HG02840 (cell line): ENCODE measurements at regions not wholly inside any gene's neighbourhood (a gene's known extent, or its start where the extent isn't known, plus 50 kb on each side); places are given as distances from the start of the nearest gene placed in this dataset.

Experiments
- ATAC-seq: cut with Tn5 transposase; IDR thresholded peaks from one replicate; pipeline ENCODE4 v1.9.1; 2021; ENCODE audit warnings: mild to moderate bottlenecking, moderate library complexity, moderate number of reproducible peaks; ENCODE audit not compliant: unreplicated experiment, low FRiP score

- no peak for ATAC-seq
These were observed 143.5 kb downstream of the ACKR3 start for GRCh38 chr2:236712961-236713673.

GRCh38 chr2:236714080-236714479 lies 144.5 kb downstream of the ACKR3 start:
- no peak for ATAC-seq

- no peak for ATAC-seq
These were observed 145.5 kb downstream of the ACKR3 start for GRCh38 chr2:236715077-236715476.

GRCh38 chr2:236715491-236715961 lies 145.9 kb downstream of the ACKR3 start:
- no peak for ATAC-seq

GRCh38 chr2:236717120-236717519 lies 147.5 kb downstream of the ACKR3 start:
- no peak for ATAC-seq

- no peak for ATAC-seq
These were observed 148.1 kb downstream of the ACKR3 start for GRCh38 chr2:236717729-236718128.

- ATAC-seq = no peak
These were observed 148.8 kb downstream of the ACKR3 start for GRCh38 chr2:236718207-236718992.

GRCh38 chr2:236719192-236719635 lies 149.6 kb downstream of the ACKR3 start:
- ATAC-seq = no peak

- no peak for ATAC-seq
These were observed 151.4 kb downstream of the ACKR3 start for GRCh38 chr2:236720974-236721540.

GRCh38 chr2:236724200-236724599 lies 154.6 kb downstream of the ACKR3 start:
- no peak for ATAC-seq

- no peak for ATAC-seq
These were observed 157.3 kb downstream of the ACKR3 start for GRCh38 chr2:236726701-236727450.

- no peak for ATAC-seq
These were observed 159.5 kb downstream of the ACKR3 start for GRCh38 chr2:236728916-236729670.

GRCh38 chr2:236730393-236730792 lies 160.8 kb downstream of the ACKR3 start:
- no peak for ATAC-seq

GRCh38 chr2:236731767-236732580 lies 162.3 kb downstream of the ACKR3 start:
- ATAC-seq = no peak

GRCh38 chr2:236733156-236733555 lies 163.5 kb downstream of the ACKR3 start:
- ATAC-seq = no peak

GRCh38 chr2:236735825-236736238 lies 166.2 kb downstream of the ACKR3 start:
- no peak for ATAC-seq

- ATAC-seq = no peak
These were observed 168.4 kb downstream of the ACKR3 start for GRCh38 chr2:236738030-236738429.

- no peak for ATAC-seq
These were observed 169.3 kb downstream of the ACKR3 start for GRCh38 chr2:236738896-236739295.

- ATAC-seq = no peak
These were observed 170.0 kb downstream of the ACKR3 start for GRCh38 chr2:236739663-236740062.
